ENCODE measurements at regions not wholly inside any gene's neighbourhood (a gene's known extent, or its start where the extent isn't known, plus 50 kb on each side); places are given as distances from the start of the nearest gene placed in this dataset.

DNA sequence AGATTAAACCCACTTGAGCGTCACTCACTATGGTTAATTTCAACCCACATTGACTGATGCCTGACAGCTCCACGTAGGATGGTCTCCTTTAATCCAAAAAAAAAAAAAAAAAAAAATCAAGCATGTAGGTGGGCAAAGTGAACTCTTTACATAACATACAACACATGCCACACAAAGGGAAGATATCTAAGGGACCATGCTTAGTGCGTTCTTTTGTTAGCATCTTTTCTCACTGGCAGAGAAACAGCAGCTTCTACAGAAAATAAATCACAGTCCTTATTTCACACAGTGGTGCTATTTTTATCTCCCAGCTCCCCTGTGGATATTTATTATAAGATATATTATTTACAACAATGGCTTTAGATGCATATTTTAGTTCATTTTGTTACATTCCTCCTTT, 652.0 kb upstream of the CELF2 start:
- no peak overlapping the region for H3K27ac ChIP-seq
- H3K36me3 ChIP-seq, result no peaks in the 10 kb centered on the region
- no peak overlapping the region for H3K4me3 ChIP-seq
- H3K4me1 ChIP-seq, result peaks cover 0 to 4% of the 10 kb centered on the region in 2 donors
- DNase-seq, result no peak
- TF ChIP-seq, protein P1, sequence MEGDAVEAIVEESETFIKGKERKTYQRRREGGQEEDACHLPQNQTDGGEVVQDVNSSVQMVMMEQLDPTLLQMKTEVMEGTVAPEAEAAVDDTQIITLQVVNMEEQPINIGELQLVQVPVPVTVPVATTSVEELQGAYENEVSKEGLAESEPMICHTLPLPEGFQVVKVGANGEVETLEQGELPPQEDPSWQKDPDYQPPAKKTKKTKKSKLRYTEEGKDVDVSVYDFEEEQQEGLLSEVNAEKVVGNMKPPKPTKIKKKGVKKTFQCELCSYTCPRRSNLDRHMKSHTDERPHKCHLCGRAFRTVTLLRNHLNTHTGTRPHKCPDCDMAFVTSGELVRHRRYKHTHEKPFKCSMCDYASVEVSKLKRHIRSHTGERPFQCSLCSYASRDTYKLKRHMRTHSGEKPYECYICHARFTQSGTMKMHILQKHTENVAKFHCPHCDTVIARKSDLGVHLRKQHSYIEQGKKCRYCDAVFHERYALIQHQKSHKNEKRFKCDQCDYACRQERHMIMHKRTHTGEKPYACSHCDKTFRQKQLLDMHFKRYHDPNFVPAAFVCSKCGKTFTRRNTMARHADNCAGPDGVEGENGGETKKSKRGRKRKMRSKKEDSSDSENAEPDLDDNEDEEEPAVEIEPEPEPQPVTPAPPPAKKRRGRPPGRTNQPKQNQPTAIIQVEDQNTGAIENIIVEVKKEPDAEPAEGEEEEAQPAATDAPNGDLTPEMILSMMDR (IDR thresholded peaks at IDR 0.05), result no peak
- intact Hi-C loops (cut with DNase I), result no loop called here
- no peaks in the 10 kb centered on the region for H3K9me3 ChIP-seq
- no peaks in the 10 kb centered on the region for H3K27me3 ChIP-seq
- ATAC-seq, result no peak

DNA sequence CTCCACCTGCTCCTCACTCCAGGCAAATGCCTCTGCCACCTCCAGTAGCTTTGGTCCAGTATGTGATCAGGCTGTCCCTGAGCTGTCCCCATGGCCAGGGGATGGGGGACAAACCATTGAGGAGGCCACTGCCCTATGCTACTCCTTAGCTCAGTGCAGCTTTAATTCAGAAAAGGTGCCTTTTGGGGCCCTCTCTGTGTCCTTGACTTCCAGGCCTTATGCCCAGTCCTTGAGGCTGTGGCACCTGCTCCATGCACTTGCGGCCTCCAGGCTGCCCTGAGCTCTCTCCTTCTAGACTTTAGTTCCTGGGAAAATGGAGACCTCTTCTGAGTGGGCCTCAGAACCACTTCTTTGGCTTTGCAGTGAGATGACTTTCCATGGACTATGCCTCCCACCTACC, 650.8 kb upstream of the CELF2 start:
- Histone ChIP-seq H3K9me3 (no peaks in the 10 kb centered on the region), H3K36me3 (no peaks in the 10 kb centered on the region), H3K27ac (no peak overlapping the region), H3K4me1 (peaks cover 0 to 4% of the 10 kb centered on the region in 2 donors), H3K4me3 (no peak overlapping the region), H3K27me3 (no peaks in the 10 kb centered on the region)
- TF ChIP-seq, protein P1 (IDR thresholded peaks at IDR 0.05), result no peak
- peak; percentile 18 for ATAC-seq
- DNase-seq, result no peak
- intact Hi-C loops (cut with DNase I), result no loop called here

DNA sequence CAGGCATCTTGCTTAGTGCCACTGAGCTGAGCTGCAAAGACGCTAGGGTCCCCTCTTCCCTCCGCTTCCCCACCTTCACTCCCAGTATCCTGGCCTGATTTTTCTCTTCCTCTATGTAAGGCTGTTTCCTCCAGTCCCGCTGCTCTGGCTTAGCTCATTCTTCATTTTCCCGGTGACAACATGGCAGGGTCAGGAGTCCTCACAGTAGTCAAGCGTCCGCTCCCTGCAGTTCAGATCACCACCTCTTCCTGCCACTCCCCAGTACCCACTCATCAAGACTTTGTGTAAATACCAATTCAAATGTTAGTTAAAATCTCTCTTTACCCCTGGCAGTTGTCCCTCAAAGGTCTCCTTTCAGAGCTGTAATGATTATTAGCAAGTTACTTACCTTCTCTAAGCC, 650.4 kb upstream of the CELF2 start:
- intact Hi-C loops (cut with DNase I), result no loop called here
- no peak for DNase-seq
- peaks cover 0 to 4% of the 10 kb centered on the region in 2 donors for H3K4me1 ChIP-seq
- TF ChIP-seq, protein P1 (IDR thresholded peaks at IDR 0.05), result no peak
- H3K36me3 ChIP-seq, result no peaks in the 10 kb centered on the region
- no peaks in the 10 kb centered on the region for H3K9me3 ChIP-seq
- ATAC-seq, result peak; percentile 93
- H3K4me3 ChIP-seq, result no peak overlapping the region
- no peak overlapping the region for H3K27ac ChIP-seq
- H3K27me3 ChIP-seq, result no peaks in the 10 kb centered on the region

DNA sequence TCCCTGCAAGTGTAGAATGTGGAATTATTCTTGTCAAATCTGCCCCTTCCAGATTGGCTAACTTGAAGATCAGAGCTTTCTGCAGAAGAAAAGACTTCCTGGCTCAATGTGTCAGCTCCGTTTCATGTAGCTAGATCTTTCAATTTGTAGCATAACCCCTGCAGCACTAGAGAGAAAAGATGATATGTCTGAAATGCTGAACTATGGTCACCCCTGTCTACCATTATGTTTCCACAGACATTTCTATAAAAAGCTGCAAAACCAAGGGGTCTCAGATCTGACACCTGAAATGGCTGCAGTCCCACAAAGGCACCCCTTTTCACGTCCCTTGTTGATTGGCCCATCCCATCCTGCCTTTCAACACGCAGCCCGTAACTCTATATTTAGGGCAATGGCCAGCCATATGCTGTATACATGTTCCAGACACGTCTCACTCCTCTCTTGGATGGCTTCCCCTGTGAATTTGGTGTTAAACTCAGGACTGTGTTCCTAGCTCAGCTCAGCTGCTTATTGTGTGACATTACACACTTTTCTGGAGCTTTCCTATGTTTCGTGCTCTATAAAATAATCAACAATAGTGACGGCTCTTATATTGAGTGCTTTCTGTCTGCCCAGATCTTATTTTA, 648.6 kb upstream of the CELF2 start:
- H3K4me3 ChIP-seq, result no peak overlapping the region
- H3K9me3 ChIP-seq, result no peaks in the 10 kb centered on the region
- TF ChIP-seq, protein P1 (IDR thresholded peaks at IDR 0.05), result no peak
- H3K27ac ChIP-seq, result no peak overlapping the region
- no peaks in the 10 kb centered on the region for H3K36me3 ChIP-seq
- no peak for ATAC-seq
- no peak for DNase-seq
- intact Hi-C loops (cut with DNase I), result no loop called here
- no peaks in the 10 kb centered on the region for H3K27me3 ChIP-seq
- peaks cover 0 to 4% of the 10 kb centered on the region in 2 donors for H3K4me1 ChIP-seq

DNA sequence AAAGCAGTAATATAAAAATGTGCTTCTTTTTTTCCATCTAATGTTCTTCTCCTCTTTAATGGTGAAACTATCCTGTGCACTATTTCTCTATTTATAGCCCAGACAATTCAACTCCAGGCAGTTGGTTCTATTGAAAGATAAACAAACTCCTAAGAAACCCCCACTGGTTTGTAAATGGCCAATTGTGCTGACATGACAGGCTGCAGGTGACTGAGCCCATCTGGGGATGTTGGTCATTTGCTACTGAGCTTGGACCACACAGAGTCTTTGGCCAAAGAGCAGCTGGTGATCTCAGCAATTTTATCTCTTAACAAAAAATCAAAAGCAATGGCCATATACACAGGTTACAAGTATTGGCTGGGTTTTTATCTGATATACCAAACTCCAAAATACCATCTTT, 631.8 kb upstream of the CELF2 start:
- TF ChIP-seq, protein P1 (IDR thresholded peaks at IDR 0.05), result no peak
- intact Hi-C loops (cut with DNase I), result no loop called here

More for the DNA sequence above, 631.8 kb upstream of the CELF2 start:
- no peaks in the 10 kb centered on the region for H3K9me3 ChIP-seq
- H3K36me3 ChIP-seq, result no peaks in the 10 kb centered on the region
- ATAC-seq (no peak), DNase-seq (peak in 1 of 4 donors; percentile 44)
- no peaks in the 10 kb centered on the region for H3K4me1 ChIP-seq
- H3K4me3 ChIP-seq, result no peak overlapping the region
- no peak overlapping the region for H3K27ac ChIP-seq
- no peaks in the 10 kb centered on the region for H3K27me3 ChIP-seq
